RWPE1 (cell line): ENCODE measurements at regions not wholly inside any gene's neighbourhood (a gene's known extent, or its start where the extent isn't known, plus 50 kb on each side); places are given as distances from the start of the nearest gene placed in this dataset.

Experiments used
- CTCF ChIA-PET: fragments of 350-600 bp; sonication (Branson Sonifier 250); formaldehyde crosslinking; extraction: SDS; loops from one replicate; lab custom pipeline; 2021; lab: Yijun Ruan, JAX
- POLR2A ChIA-PET: fragments of 400-600 bp; formaldehyde crosslinking; extraction: SDS; loops from one replicate; lab custom pipeline; 2020; ENCODE audit warnings: antibody characterized with exemption; ENCODE audit not compliant: low non-redundant PET; lab: Yijun Ruan, JAX
- DNase-seq: peaks from one replicate; pipeline ENCODE4 v3.0.0; 2012; ENCODE audit warnings: low spot score
- H3K27ac ChIP-seq: fragments of 450-650 bp; 2 replicates; pipeline ENCODE4 v1.5.1; 2017
- CTCF ChIP-seq: fragments of 450-650 bp; conservative IDR thresholded peaks from 2 replicates; pipeline ENCODE4 v1.5.1; 2017; ENCODE audit warnings: low read depth, mild to moderate bottlenecking

- POLR2A ChIA-PET: no interaction called here
- no peak overlapping the region for H3K27ac ChIP-seq
- no peak for TF ChIP-seq CTCF
- CTCF ChIA-PET: no interaction called here
- DNase-seq: no peak
Measured at GRCh38 chr10:111835574-111835973, 348.0 kb downstream of the GPAM start.

DNA sequence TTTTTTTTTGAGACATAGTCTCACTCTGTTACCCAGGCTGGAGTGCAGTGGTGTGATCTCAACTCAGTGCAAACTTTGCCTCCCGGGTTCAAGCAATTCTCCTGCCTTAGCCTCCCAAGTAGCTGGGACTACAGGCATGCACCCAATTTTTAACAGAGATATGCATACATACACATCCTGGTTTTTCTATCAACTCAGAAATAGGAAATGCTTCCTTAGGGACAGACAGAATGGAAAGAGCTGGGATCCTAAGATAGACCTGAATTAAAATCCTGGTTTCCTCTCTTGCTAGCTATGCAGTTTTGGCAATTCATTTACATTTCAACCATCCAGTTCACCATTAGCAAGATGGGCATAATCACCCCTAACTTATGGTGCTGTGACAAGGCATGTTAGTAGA, 347.5 kb downstream of the GPAM start:
- no peak for DNase-seq
- H3K27ac ChIP-seq: no peak overlapping the region
- ChIA-PET CTCF (interaction anchor here (0.6 kb wide), 1 partner anchor 63 kb away, joined by 4 read pairs; no protein-coding TSS in a partner anchor), POLR2A (no interaction called here)
- TF ChIP-seq CTCF: no peak

DNA sequence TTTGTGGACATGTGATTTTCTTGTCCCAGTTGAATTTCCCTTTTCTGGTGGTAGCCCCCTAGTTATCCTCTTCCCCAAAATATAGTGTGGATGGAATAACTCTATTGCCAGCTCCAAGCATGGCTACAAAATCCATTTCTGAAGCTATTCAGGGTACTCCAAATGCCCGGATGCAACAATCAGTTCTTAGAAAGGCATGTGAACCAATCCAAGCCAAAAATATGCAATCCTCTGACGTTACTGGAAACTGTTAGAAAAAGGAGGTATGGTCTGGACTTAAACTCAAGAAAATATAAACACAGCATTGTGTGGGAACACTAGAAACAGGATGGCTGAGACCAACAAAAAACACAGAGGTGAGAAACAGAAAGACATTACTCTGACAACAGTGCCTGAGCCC, 347.0 kb downstream of the GPAM start:
- ChIA-PET CTCF (interaction anchor here (0.6 kb wide), 1 partner anchor 63 kb away, joined by 4 read pairs; no protein-coding TSS in a partner anchor), POLR2A (no interaction called here)
- no peak for TF ChIP-seq CTCF
- DNase-seq: no peak
- H3K27ac ChIP-seq: no peak overlapping the region

DNA sequence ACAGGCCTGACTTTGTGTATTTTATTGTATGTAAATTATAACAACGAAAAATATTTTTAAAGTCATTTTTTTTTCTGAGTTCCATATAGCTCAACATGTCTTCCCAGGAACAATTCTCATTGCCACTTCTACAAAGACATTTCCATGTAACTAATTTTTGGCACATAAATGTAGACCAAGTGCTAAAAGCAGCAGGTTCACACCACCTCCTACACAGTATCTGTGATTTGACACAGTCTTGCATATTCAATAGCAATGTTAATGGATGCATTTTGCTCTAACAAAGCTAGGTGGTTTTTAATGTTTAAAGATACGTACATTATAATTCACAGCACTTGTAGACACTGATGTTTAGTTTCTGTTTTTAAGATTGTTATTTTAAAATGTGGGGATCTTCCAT, 346.5 kb downstream of the GPAM start:
- ChIA-PET CTCF (interaction anchor here (1.0 kb wide), 1 partner anchor 16 kb away, joined by 6 read pairs; no protein-coding TSS in a partner anchor), POLR2A (no interaction called here)
- H3K27ac ChIP-seq: no peak overlapping the region
- no peak for DNase-seq
- no peak for TF ChIP-seq CTCF

GRCh38 chr10:111837985-111838384, 345.6 kb downstream of the GPAM start:
- H3K27ac ChIP-seq: no peak overlapping the region
- DNase-seq: no peak
- ChIA-PET CTCF (interaction anchor here (0.6 to 1.0 kb wide), 2 partner anchors 17 to 1629 kb away, joined by 6 read pairs; no protein-coding TSS in a partner anchor), POLR2A (no interaction called here)
- no peak for TF ChIP-seq CTCF

DNA sequence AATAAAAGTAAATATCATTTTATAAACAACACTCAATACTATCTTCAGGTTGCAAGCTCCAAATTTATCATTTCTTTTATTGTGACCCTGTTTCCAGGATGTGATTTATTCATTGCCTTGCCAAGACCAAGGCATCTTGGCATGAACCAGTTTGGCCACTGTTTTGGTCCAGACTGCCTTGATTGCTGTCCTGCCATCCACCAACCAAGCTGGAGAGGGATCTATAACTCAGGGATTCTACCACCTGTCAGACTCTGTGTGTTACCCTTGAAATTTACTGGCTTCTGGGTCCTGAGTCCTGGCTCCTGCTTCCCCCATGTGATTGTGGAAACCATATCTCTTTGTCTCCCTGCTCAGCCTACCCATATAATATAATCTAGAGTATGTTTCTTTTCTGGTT, 343.0 kb downstream of the GPAM start:
- ChIA-PET POLR2A (no interaction called here), CTCF (no interaction called here)
- DNase-seq: no peak
- no peak for TF ChIP-seq CTCF
- H3K27ac ChIP-seq: no peak overlapping the region
